SU-DHL-6 (cell line): ENCODE measurements at regions not wholly inside any gene's neighbourhood (a gene's known extent, or its start where the extent isn't known, plus 50 kb on each side); places are given as distances from the start of the nearest gene placed in this dataset.

Source experiments
- H2AFZ ChIP-seq: fragments of 200-600 bp; sonication (generic); 2 replicates; pipeline ENCODE4 v1.6.1; 2014; ENCODE audit warnings: low read depth, mild to moderate bottlenecking, moderate library complexity, mixed read lengths, antibody characterized with exemption, low read length; ENCODE audit not compliant: severe bottlenecking
- H3F3A ChIP-seq: fragments of 200-600 bp; shearing (Covaris generic); 2 replicates; pipeline ENCODE4 v1.6.0; 2016; ENCODE audit warnings: antibody characterized with exemption, mild to moderate bottlenecking; ENCODE audit not compliant: insufficient read depth
- H3K27ac ChIP-seq: fragments of 200-600 bp; sonication (generic); 2 replicates; pipeline ENCODE4 v1.5.1; 2016; ENCODE audit warnings: low read depth, mild to moderate bottlenecking, low read length, moderate library complexity, mixed read lengths
- H3K27me3 ChIP-seq: fragments of 200-600 bp; sonication (generic), shearing (Covaris generic); 2 replicates; pipeline ENCODE4 v1.6.0; 2014; ENCODE audit warnings: mild to moderate bottlenecking, low read length
- H3K36me3 ChIP-seq: fragments of 200-600 bp; sonication (generic); 2 replicates; pipeline ENCODE4 v1.6.1; 2014; ENCODE audit warnings: mild to moderate bottlenecking, low read length, mixed read lengths
- H3K4me2 ChIP-seq: fragments of 300-600, 200-600 bp; shearing (Covaris generic), sonication (generic); 2 replicates; pipeline ENCODE4 v1.6.0; 2014; ENCODE audit warnings: low read length, low read depth, mild to moderate bottlenecking; ENCODE audit not compliant: poor library complexity, severe bottlenecking
- H3K4me3 ChIP-seq: fragments of 200-600 bp; sonication (generic); 2 replicates; pipeline ENCODE4 v1.5.1; 2014; ENCODE audit warnings: antibody characterized with exemption, low read length, mild to moderate bottlenecking, mixed read lengths; ENCODE audit not compliant: insufficient read depth, poor library complexity, severe bottlenecking
- H3K79me2 ChIP-seq: fragments of 200-600 bp; sonication (generic); 2 replicates; pipeline ENCODE4 v1.6.1; 2014; ENCODE audit warnings: mild to moderate bottlenecking, low read length, moderate library complexity; ENCODE audit not compliant: insufficient read depth
- H3K9ac ChIP-seq: fragments of 200-600 bp; sonication (generic); 2 replicates; pipeline ENCODE4 v1.7.0; 2014; ENCODE audit warnings: mild to moderate bottlenecking, low read length
- H3K9me2 ChIP-seq: fragments of 200-600 bp; sonication (generic); replicated peaks from 2 replicates; pipeline ENCODE4 v1.6.1; 2014; ENCODE audit warnings: low read length; ENCODE audit not compliant: insufficient read depth
- H3K9me3 ChIP-seq: fragments of 200-600 bp; sonication (generic); 2 replicates; pipeline ENCODE4 v1.6.1; 2014; ENCODE audit warnings: low read length, mixed read lengths; ENCODE audit not compliant: insufficient read depth
- H4K20me1 ChIP-seq: fragments of 200-600 bp; sonication (generic); 2 replicates; pipeline ENCODE4 v1.6.1; 2014; ENCODE audit warnings: low read depth, mild to moderate bottlenecking, antibody characterized with exemption, low read length, moderate library complexity, mixed read lengths
- CTCF ChIP-seq: fragments of 200-600 bp; sonication (generic); IDR thresholded peaks from one replicate; pipeline ENCODE4 v1.5.1; 2017; ENCODE audit warnings: antibody characterized with exemption, mild to moderate bottlenecking, low read length, moderate library complexity; ENCODE audit not compliant: insufficient read depth, poor library complexity, severe bottlenecking
- EZH2phosphoT487 ChIP-seq: fragments of 200-600 bp; sonication (generic), shearing (Covaris generic); conservative IDR thresholded peaks from 2 replicates; pipeline ENCODE4 v1.6.1; 2018; ENCODE audit warnings: mild to moderate bottlenecking, antibody characterized with exemption, low read length, moderate library complexity, mixed read lengths

GRCh38 chr2:176544991-176545956 lies 276.0 kb downstream of the MTX2 start:
- H2AFZ ChIP-seq, result no peak overlapping the region
- no peak overlapping the region for H3K27ac ChIP-seq
- TF ChIP-seq CTCF, result no peak
- TF ChIP-seq EZH2phosphoT487, result no peak
- no peaks in the 10 kb centered on the region for H3F3A ChIP-seq
- no peaks in the 10 kb centered on the region for H3K9me3 ChIP-seq
- H3K4me3 ChIP-seq, result no peak overlapping the region
- no peaks in the 10 kb centered on the region for H3K27me3 ChIP-seq
- H3K9me2 ChIP-seq, result no peaks in the 10 kb centered on the region
- H3K9ac ChIP-seq, result no peak overlapping the region
- H3K79me2 ChIP-seq, result no peaks in the 10 kb centered on the region
- H4K20me1 ChIP-seq, result no peaks in the 10 kb centered on the region
- H3K36me3 ChIP-seq, result no peaks in the 10 kb centered on the region
- no peak overlapping the region for H3K4me2 ChIP-seq

- no peaks in the 10 kb centered on the region for H3K36me3 ChIP-seq
- H2AFZ ChIP-seq, result no peak overlapping the region
- no peaks in the 10 kb centered on the region for H3F3A ChIP-seq
- no peak overlapping the region for H3K27ac ChIP-seq
- no peak for TF ChIP-seq EZH2phosphoT487
- TF ChIP-seq CTCF, result no peak
- H3K4me3 ChIP-seq, result no peak overlapping the region
- no peak overlapping the region for H3K9ac ChIP-seq
- H4K20me1 ChIP-seq, result no peaks in the 10 kb centered on the region
- H3K9me2 ChIP-seq, result no peaks in the 10 kb centered on the region
- H3K4me2 ChIP-seq, result no peak overlapping the region
- no peaks in the 10 kb centered on the region for H3K79me2 ChIP-seq
- H3K9me3 ChIP-seq, result no peaks in the 10 kb centered on the region
- no peaks in the 10 kb centered on the region for H3K27me3 ChIP-seq
Observed at GRCh38 chr2:176546550-176546949, 277.3 kb downstream of the MTX2 start.

GRCh38 chr2:176552501-176553135 lies 283.4 kb downstream of the MTX2 start:
- H3K36me3 ChIP-seq, result no peaks in the 10 kb centered on the region
- no peaks in the 10 kb centered on the region for H3K27me3 ChIP-seq
- no peak overlapping the region for H3K9ac ChIP-seq
- no peak for TF ChIP-seq CTCF
- no peak for TF ChIP-seq EZH2phosphoT487
- no peaks in the 10 kb centered on the region for H3K79me2 ChIP-seq
- H3K4me2 ChIP-seq, result no peak overlapping the region
- no peaks in the 10 kb centered on the region for H4K20me1 ChIP-seq
- H3K27ac ChIP-seq, result no peak overlapping the region
- H3K4me3 ChIP-seq, result no peak overlapping the region
- no peaks in the 10 kb centered on the region for H3K9me3 ChIP-seq
- no peaks in the 10 kb centered on the region for H3K9me2 ChIP-seq
- H2AFZ ChIP-seq, result no peak overlapping the region
- H3F3A ChIP-seq, result no peaks in the 10 kb centered on the region
